HG02588 (cell line): ENCODE measurements at regions not wholly inside any gene's neighbourhood (a gene's known extent, or its start where the extent isn't known, plus 50 kb on each side); places are given as distances from the start of the nearest gene placed in this dataset.
"Not testable (repeated sequence)": the region's sequence is repeated elsewhere in the genome, so short reads cannot be mapped to it uniquely, and the experiment has no call there.

ENCODE experiments used
- ATAC-seq: cut with Tn5 transposase; IDR thresholded peaks from one replicate; pipeline ENCODE4 v1.9.1; 2021; ENCODE audit warnings: mild to moderate bottlenecking, moderate library complexity; ENCODE audit not compliant: unreplicated experiment

- no peak for ATAC-seq
Observed at GRCh38 chr5:60446917-60447316, 253.0 kb downstream of the DEPDC1B start.

GRCh38 chr5:60445921-60446320 lies 254.0 kb downstream of the DEPDC1B start:
- no peak for ATAC-seq

GRCh38 chr5:60445427-60445826 lies 254.5 kb downstream of the DEPDC1B start:
- no peak for ATAC-seq

- no peak for ATAC-seq
Observed at GRCh38 chr5:60444661-60445360, 255.2 kb downstream of the DEPDC1B start.

GRCh38 chr5:60439552-60439951 lies 260.4 kb downstream of the DEPDC1B start:
- no peak for ATAC-seq

GRCh38 chr5:60437308-60437707 lies 262.7 kb downstream of the DEPDC1B start:
- no peak for ATAC-seq

GRCh38 chr5:60436518-60436917 lies 263.4 kb downstream of the DEPDC1B start:
- peak; percentile 84 for ATAC-seq

- no peak for ATAC-seq
Observed at GRCh38 chr5:60435808-60436207, 264.2 kb downstream of the DEPDC1B start.

GRCh38 chr5:60426189-60426588 lies 273.8 kb downstream of the DEPDC1B start:
- not testable (repeated sequence) for ATAC-seq

GRCh38 chr5:60420773-60421172 lies 279.2 kb downstream of the DEPDC1B start:
- not testable (repeated sequence) for ATAC-seq

- ATAC-seq = no peak
Observed at GRCh38 chr5:60417500-60418181, 282.3 kb downstream of the DEPDC1B start.

- no peak for ATAC-seq
Observed at GRCh38 chr5:60415443-60415842, 284.5 kb downstream of the DEPDC1B start.

GRCh38 chr5:60410427-60410826 lies 289.5 kb downstream of the DEPDC1B start:
- ATAC-seq = no peak

- no peak for ATAC-seq
Observed at GRCh38 chr5:60404171-60404570, 295.8 kb downstream of the DEPDC1B start.

- ATAC-seq = no peak
Observed at GRCh38 chr5:60403343-60404006, 296.5 kb downstream of the DEPDC1B start.

- ATAC-seq = no peak
Observed at GRCh38 chr5:60402161-60402785, 297.7 kb downstream of the DEPDC1B start.

GRCh38 chr5:60401526-60401925 lies 298.4 kb downstream of the DEPDC1B start:
- no peak for ATAC-seq

- ATAC-seq = no peak
Observed at GRCh38 chr5:60399507-60399906, 300.5 kb downstream of the DEPDC1B start.

- ATAC-seq = no peak
Observed at GRCh38 chr5:60395712-60396329, 304.1 kb downstream of the DEPDC1B start.

GRCh38 chr5:60387051-60387440 lies 312.9 kb downstream of the DEPDC1B start:
- no peak for ATAC-seq

- no peak for ATAC-seq
Observed at GRCh38 chr5:60386436-60387050, 313.4 kb downstream of the DEPDC1B start.
